ENCODE measurements at regions not wholly inside any gene's neighbourhood (a gene's known extent, or its start where the extent isn't known, plus 50 kb on each side); places are given as distances from the start of the nearest gene placed in this dataset.

DNA sequence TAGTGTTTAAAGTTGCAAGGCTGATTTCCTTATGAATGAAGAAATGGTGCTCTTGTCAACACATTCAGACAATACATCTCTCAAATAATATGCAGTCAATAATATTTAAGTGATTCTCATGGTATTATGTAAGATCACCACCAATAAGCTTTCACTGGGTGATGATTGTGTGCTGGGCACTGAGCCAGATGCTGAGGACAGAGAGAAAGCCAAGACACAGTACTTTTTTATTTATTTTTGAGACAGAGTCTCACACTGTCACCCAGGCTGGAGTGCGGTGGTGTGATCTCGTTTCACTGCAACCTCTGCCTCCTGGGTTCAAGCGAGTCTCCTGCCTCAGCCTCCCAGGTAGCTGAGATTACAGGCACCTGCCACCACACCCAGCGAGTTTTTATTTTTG lies 130.6 kb upstream of the LSM8 start:
- TF ChIP-seq TAF1 (IDR thresholded peaks at IDR 0.05; ENCODE audit: low read depth) (no peak), YY1 (IDR thresholded peaks at IDR 0.05; ENCODE audit: low read depth) (no peak), CREB1 (IDR thresholded peaks at IDR 0.05; ENCODE audit: low read depth) (no peak), TEAD4 (IDR thresholded peaks at IDR 0.05) (no peak), EGR1 (IDR thresholded peaks at IDR 0.05) (no peak), CEBPB (IDR thresholded peaks at IDR 0.05) (no peak), FOXM1 (IDR thresholded peaks at IDR 0.05; ENCODE audit: borderline replicate concordance, low read depth) (no peak), EP300 (IDR thresholded peaks at IDR 0.05; ENCODE audit: borderline replicate concordance) (no peak), NFIC (IDR thresholded peaks at IDR 0.05) (no peak), RAD21 (IDR thresholded peaks at IDR 0.05; ENCODE audit: low read depth) (no peak), TCF12 (IDR thresholded peaks at IDR 0.05; ENCODE audit: low read depth) (no peak), ZBTB7A (IDR thresholded peaks at IDR 0.05; ENCODE audit: low read depth) (no peak)
- TF ChIP-seq, protein P1, sequence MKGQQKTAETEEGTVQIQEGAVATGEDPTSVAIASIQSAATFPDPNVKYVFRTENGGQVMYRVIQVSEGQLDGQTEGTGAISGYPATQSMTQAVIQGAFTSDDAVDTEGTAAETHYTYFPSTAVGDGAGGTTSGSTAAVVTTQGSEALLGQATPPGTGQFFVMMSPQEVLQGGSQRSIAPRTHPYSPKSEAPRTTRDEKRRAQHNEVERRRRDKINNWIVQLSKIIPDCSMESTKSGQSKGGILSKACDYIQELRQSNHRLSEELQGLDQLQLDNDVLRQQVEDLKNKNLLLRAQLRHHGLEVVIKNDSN (IDR thresholded peaks at IDR 0.05): no peak
- TF ChIP-seq, protein P2, sequence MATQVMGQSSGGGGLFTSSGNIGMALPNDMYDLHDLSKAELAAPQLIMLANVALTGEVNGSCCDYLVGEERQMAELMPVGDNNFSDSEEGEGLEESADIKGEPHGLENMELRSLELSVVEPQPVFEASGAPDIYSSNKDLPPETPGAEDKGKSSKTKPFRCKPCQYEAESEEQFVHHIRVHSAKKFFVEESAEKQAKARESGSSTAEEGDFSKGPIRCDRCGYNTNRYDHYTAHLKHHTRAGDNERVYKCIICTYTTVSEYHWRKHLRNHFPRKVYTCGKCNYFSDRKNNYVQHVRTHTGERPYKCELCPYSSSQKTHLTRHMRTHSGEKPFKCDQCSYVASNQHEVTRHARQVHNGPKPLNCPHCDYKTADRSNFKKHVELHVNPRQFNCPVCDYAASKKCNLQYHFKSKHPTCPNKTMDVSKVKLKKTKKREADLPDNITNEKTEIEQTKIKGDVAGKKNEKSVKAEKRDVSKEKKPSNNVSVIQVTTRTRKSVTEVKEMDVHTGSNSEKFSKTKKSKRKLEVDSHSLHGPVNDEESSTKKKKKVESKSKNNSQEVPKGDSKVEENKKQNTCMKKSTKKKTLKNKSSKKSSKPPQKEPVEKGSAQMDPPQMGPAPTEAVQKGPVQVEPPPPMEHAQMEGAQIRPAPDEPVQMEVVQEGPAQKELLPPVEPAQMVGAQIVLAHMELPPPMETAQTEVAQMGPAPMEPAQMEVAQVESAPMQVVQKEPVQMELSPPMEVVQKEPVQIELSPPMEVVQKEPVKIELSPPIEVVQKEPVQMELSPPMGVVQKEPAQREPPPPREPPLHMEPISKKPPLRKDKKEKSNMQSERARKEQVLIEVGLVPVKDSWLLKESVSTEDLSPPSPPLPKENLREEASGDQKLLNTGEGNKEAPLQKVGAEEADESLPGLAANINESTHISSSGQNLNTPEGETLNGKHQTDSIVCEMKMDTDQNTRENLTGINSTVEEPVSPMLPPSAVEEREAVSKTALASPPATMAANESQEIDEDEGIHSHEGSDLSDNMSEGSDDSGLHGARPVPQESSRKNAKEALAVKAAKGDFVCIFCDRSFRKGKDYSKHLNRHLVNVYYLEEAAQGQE (IDR thresholded peaks at IDR 0.05; ENCODE audit: low read depth): no peak
- TF ChIP-seq, protein P3, sequence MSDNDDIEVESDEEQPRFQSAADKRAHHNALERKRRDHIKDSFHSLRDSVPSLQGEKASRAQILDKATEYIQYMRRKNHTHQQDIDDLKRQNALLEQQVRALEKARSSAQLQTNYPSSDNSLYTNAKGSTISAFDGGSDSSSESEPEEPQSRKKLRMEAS (IDR thresholded peaks at IDR 0.05): no peak

DNA sequence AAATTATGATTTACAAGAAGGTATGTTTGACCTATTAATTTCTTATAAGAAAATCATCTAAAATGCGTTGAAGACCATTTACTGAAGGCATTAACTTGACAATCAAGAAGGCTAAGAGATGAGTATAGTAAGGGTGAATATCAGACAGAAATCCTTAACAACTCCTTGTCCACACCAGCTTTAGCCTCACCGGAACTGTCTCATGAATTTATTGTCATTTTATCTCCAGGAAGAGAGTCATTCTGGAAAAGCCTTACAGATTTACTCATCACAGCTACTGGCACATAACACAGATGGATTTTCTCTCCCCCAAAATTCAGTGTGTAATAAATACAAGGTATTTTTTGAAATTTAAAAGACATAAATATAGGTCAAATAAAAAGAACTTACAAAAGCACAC lies 129.4 kb upstream of the LSM8 start:
- no peak for TF ChIP-seq TEAD4 (IDR thresholded peaks at IDR 0.05)

DNA sequence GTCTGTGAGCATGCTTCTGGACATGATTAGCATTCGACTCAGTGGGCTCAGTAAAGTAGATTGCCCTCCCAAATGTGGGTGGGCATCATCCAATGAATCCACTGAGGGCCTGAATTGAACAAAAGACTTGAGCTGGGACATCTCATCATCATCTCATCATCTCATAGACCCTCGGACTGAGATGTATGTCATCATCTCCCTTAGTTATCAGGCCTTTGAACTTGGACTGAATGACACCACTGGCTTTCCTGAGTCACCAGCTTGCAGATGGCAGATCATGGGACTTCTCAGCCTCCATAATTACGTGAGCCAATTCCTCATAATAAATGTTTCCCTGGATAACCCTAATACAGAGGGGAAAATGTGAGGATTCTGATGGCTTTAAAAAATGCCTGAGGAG lies 128.3 kb upstream of the LSM8 start:
- TF ChIP-seq EGR1 (IDR thresholded peaks at IDR 0.05): no peak
- no peak for TF ChIP-seq CREB1 (IDR thresholded peaks at IDR 0.05; ENCODE audit: low read depth)
- TF ChIP-seq, protein P1 (IDR thresholded peaks at IDR 0.05): no peak
- no peak for TF ChIP-seq YY1 (IDR thresholded peaks at IDR 0.05; ENCODE audit: low read depth)
- TF ChIP-seq RAD21 (IDR thresholded peaks at IDR 0.05; ENCODE audit: low read depth): no peak
- TF ChIP-seq FOXM1 (IDR thresholded peaks at IDR 0.05; ENCODE audit: borderline replicate concordance, low read depth): no peak
- TF ChIP-seq EP300 (IDR thresholded peaks at IDR 0.05; ENCODE audit: borderline replicate concordance): no peak
- TF ChIP-seq, protein P2 (IDR thresholded peaks at IDR 0.05; ENCODE audit: low read depth): no peak
- TF ChIP-seq, protein P3 (IDR thresholded peaks at IDR 0.05): no peak
- TF ChIP-seq NFIC (IDR thresholded peaks at IDR 0.05): no peak
- no peak for TF ChIP-seq CEBPB (IDR thresholded peaks at IDR 0.05)
- no peak for TF ChIP-seq TAF1 (IDR thresholded peaks at IDR 0.05; ENCODE audit: low read depth)
- TF ChIP-seq ZBTB7A (IDR thresholded peaks at IDR 0.05; ENCODE audit: low read depth): no peak
- TF ChIP-seq TEAD4 (IDR thresholded peaks at IDR 0.05): no peak

DNA sequence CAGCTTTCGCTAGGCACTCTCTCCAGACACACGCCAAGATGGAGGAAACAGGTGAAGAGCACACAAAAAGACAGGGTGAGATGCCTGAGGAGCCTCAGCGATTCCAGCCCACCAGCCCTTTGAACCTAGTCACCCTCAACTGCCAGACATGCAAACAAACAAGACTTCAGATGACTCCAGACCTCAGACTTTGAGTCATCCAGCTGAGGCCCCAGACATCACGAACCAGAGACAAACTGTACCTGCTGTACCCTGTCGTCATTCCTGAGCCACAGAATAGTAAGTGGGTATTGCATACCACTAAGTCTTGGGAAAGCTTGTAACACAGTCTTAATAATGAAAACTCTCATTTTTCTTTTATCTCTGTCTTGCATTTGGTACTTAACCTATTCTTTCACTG lies 126.6 kb upstream of the LSM8 start:
- TF ChIP-seq EP300 (IDR thresholded peaks at IDR 0.05; ENCODE audit: borderline replicate concordance): no peak
- TF ChIP-seq, protein P2 (IDR thresholded peaks at IDR 0.05; ENCODE audit: low read depth): no peak
- TF ChIP-seq TEAD4 (IDR thresholded peaks at IDR 0.05): no peak
- TF ChIP-seq EGR1 (IDR thresholded peaks at IDR 0.05): no peak
- no peak for TF ChIP-seq YY1 (IDR thresholded peaks at IDR 0.05; ENCODE audit: low read depth)
- TF ChIP-seq FOXM1 (IDR thresholded peaks at IDR 0.05; ENCODE audit: borderline replicate concordance, low read depth): no peak
- TF ChIP-seq TCF12 (IDR thresholded peaks at IDR 0.05; ENCODE audit: low read depth): no peak
- no peak for TF ChIP-seq RAD21 (IDR thresholded peaks at IDR 0.05; ENCODE audit: low read depth)
- no peak for TF ChIP-seq ZBTB7A (IDR thresholded peaks at IDR 0.05; ENCODE audit: low read depth)
- TF ChIP-seq, protein P1 (IDR thresholded peaks at IDR 0.05): no peak
- TF ChIP-seq TAF1 (IDR thresholded peaks at IDR 0.05; ENCODE audit: low read depth): no peak
